ENCODE measurements at regions not wholly inside any gene's neighbourhood (a gene's known extent, or its start where the extent isn't known, plus 50 kb on each side); places are given as distances from the start of the nearest gene placed in this dataset.

- no peak for DNase-seq (ENCODE audit: low read depth)
Observed at GRCh38 chr12:111222027-111222414, 146.9 kb downstream of the PHETA1 start.

- no peak for DNase-seq (ENCODE audit: low read depth)
Observed at GRCh38 chr12:111221062-111222026, 147.6 kb downstream of the PHETA1 start.

- no peak for DNase-seq (ENCODE audit: low read depth)
Observed at GRCh38 chr12:111220363-111220762, 148.5 kb downstream of the PHETA1 start.

- no peak for DNase-seq (ENCODE audit: low read depth)
Observed at GRCh38 chr12:111219440-111219839, 149.5 kb downstream of the PHETA1 start.

DNA sequence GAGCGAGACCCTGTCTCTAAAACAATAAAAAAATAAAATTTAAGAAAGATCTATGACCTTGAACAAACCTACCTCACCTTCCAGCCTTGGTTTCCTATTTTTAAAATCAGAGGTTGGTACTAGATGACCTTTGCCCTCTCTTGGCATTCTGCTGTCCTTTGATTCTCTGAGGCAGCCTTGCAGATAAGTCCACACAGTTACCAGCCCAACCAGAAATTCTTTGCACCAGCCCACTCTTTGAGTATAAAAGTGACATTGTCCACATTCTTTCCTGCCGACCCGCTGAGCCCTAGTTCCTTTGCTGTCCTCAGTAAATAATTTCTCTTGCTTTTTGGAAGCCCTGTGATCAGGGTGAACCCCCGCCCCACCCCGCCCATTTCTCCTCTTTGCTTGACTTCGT is 150.4 kb downstream of the PHETA1 start:
- no peak for DNase-seq (ENCODE audit: low read depth)

GRCh38 chr12:111216387-111217159 is 152.3 kb downstream of the PHETA1 start:
- DNase-seq (ENCODE audit: low read depth) = no peak

DNA sequence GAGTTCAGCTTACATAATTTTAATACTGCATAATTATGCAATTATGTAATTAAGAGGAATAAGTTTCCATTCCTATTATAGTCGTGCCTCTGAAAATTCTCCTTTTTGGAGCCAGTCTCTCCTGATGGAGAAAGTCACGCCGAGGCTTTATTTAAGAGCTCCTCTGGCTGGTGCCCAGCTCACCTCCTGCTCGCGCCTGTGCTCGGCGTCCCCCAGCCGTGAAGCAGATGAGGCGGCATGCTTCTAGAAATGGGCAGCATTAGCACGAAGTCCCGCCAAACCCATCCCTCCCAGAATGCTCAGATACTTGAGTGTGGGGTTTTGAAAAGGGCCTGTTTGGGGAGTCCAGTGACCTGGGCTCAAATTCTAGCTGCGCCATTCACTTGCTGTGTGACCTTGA is 153.0 kb downstream of the PHETA1 start:
- DNase-seq (ENCODE audit: low read depth) = no peak

DNA sequence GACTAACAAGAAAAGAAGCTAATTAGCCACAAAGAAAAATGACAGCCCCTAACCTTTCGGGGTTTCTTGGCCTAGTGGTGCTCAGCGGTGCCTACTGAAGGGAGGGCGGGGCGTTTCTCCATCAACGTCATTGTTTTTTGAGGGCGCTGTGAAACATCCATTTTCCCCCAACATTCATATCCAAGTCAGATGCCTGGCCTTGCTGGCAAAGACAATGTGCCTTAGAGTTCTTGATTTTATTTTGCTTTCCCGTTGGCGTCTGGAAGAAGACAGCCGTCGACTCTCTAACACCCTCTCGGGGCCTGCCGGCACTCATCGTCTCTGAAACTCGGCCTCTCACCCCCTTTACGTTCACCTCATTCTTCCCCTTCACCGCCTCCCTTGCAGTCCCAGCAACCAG is 154.5 kb downstream of the PHETA1 start:
- no peak for DNase-seq (ENCODE audit: low read depth)

GRCh38 chr12:111213561-111213960 is 155.3 kb downstream of the PHETA1 start:
- no peak for DNase-seq (ENCODE audit: low read depth)

DNA sequence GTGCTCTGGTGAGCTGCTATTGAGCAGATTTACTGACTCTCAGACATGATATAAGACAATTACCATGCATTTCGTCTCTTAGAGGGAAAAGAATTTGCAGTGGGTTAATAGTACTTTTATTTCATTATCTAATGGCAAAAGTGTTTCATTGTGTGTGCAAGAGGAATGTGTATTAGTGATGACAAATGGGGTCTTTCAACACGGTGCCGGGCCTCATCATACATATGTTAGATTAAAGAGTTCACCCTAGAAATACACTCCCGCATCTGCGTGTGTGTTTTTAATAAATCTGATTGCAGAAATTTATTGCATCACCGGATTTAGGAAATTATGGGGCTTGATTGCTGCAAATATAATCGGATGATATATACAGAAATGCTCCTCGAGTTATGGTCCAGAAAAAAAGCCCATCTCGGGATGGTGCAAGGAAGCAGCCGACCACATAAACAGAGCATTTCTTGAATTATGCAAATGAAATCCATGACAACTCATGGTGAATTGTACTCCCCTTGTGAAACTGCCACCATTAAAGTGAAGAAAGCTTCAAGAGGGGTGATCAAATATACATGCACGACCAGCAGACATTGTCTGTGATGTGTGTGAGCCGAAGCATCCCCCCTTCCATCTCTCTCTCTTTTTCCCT is 156.0 kb downstream of the PHETA1 start:
- no peak for DNase-seq (ENCODE audit: low read depth)

GRCh38 chr12:111211910-111212757 is 156.8 kb downstream of the PHETA1 start:
- DNase-seq (ENCODE audit: low read depth) = no peak

DNA sequence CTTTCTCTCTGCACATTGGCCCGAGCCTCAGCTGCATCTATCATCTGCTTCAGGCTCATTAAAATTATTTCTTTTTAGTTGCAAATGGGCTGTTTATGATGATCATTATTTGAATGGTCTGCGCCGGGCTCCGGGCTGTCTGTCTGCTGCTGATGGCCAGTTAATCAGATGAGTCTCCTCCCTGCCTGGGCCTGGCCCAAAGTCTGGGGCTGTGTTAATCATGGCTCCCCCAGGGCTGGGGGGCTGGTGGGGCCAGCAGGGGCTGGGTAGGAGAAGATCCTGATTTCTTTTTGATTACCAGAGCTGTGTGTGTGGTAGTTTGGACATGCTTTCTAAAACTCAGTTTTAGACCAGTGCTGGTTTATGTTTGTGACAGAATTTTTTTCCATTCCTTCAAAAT is 159.1 kb downstream of the PHETA1 start:
- DNase-seq (ENCODE audit: low read depth) = no peak

DNA sequence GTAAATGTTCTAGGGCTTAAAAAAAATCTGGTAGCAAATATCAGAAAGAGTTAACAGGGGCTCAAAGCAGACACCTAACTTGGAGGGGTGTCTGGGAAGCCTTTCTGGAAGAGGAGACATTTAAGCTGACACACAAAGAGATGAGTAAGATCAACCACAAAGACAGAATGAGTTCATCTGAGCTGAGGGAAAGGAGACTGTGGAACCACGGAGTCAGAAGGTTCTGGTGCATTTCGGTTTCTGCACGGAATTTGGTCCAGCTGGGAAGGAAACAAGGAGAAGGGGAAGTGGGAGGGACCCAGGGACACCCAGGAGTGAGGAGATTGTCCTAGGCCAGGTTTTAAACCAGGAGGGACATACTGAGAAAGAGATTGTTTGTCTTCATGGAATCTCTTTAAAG is 161.1 kb downstream of the PHETA1 start:
- DNase-seq (ENCODE audit: low read depth) = no peak

DNA sequence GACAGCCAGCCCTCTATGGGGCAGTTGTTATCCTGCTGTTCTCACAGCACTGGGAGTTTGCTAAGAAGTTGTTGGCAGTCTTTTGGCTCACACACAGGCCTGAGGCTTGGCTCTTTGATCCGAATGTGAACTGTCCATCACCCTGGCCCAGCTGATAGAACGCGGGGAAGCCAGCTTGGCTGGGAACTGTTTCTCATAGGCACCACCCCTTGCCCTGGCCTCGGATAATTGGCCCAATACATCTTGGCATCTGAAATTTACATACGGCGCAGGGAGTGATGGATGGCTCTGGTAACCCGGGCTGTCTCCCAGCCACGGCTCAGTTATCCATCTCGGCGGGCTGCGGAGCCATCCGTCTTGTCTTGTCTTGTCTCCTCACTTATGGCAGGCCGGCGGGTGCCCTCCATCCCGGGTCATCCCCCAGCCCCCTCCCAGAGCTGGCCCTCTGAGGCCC is 164.1 kb downstream of the PHETA1 start:
- DNase-seq (ENCODE audit: low read depth) = no peak

DNA sequence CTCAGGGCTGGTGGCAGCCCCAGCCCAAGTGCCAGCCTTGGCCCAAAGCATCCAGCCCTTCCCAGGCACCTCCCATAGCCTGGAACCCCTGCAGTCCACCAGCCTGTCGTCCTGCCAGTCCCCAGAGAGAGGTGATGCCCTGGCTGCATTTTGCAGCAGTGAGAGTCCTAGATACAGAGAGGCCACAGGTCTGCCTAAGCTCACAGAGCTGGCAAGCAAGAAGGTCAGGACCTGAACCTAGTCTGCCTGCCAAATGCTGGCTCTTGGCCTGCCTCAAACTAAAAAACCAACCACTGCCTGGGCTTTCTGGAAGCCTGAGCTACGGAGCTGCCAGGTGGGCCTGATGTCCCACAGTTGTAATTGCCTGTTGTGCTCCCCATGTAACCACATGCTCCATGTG is 164.9 kb downstream of the PHETA1 start:
- no peak for DNase-seq (ENCODE audit: low read depth)

DNA sequence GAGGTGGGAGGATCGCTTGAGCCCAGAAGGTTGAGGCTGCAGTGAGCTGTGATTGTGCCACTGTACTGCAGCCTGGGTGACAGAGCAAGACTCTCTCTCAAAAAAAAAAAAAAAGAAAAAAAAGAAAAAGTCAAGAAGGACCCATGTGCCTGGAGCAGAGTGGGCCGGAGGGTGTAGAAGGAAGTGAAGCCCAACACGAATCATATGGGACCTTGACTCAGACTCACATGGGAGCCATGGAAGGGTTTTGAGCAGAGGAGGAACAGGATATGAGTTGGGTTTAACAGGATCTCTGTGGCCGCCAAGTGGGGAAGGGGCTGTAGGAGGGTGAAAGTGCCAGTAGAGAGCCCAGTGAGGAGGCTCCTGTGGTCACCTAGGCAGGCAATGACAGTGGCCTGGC is 165.4 kb downstream of the PHETA1 start:
- DNase-seq (ENCODE audit: low read depth) = no peak

DNA sequence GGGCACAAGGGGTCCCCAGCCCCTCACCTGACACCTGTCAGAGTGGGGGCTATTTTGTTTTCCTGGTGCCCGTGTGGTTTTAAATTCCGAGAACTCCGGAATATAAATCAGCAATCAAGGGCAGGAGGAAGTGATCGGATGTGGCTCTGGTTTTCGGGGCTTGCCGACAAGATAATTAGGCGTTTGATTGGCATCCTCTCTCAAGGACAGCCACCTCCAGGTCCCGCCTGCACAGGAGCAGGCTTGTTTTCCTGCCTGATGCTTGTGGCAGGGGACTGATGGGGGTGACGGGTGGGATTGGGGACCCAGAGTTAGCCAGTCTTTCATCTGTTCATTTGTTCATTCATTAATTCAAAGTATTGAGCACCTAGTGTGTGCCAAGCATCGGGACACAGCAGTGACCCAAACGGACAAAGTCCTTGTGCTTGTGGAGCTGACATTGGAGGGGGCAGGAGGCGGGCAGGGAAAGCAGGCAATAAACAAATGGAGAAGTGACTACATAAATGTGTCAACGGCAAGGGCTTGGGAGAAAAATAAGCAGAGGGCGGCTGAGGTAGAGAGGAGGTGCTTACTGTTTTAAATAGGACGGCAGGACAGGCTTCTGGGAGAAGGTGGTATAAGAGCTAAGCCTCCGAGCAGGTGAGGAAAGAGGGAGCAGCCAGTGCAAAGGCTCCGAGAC is 166.5 kb downstream of the PHETA1 start:
- DNase-seq (ENCODE audit: low read depth) = no peak

- DNase-seq (ENCODE audit: low read depth) = no peak
Observed at GRCh38 chr12:111201495-111202236, 167.2 kb downstream of the PHETA1 start.

- DNase-seq (ENCODE audit: low read depth) = no peak
Observed at GRCh38 chr12:111201036-111201435, 167.9 kb downstream of the PHETA1 start.

DNA sequence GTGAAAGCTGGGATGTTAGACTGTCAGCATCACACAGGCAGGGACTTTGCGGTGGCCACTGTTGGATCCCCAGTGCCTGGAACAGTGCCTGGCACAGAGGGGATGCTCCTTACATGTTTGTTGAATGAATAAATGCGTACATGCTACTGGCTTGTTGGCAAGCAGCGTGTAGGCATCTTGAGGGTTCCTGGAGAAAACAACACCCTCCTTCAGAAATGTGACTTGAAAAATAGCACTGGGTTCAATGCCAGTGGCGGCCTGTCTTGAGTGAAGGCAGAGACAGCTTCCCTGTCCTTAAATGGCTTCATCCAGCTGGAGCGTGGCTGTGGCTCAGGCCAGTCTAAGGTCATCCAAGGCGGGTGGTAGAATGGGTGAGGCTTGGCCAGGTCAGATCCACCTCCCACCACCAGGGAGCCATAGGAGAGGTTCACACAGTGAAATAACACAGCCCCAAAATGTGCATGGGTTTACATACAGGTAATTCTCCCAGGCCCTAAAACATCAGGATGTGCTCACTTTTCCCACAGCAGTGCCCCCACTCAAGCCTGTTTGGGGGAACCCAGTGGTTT is 171.4 kb downstream of the PHETA1 start:
- no peak for DNase-seq (ENCODE audit: low read depth)
